HCT116 (cell line): ENCODE measurements at regions not wholly inside any gene's neighbourhood (a gene's known extent, or its start where the extent isn't known, plus 50 kb on each side); places are given as distances from the start of the nearest gene placed in this dataset.

Experiments used
- EZH2 ChIP-seq: fragments of 200-600 bp; sonication (generic); IDR thresholded peaks from 2 replicates; pipeline ENCODE4 v1.6.1; 2017; ENCODE audit warnings: antibody characterized with exemption, mixed run types
- JUND ChIP-seq: IDR thresholded peaks from 2 replicates; pipeline ENCODE4 v1.6.1; 2012
- POLR2A ChIP-seq: IDR thresholded peaks from 2 replicates; pipeline ENCODE4 v1.7.0; 2011; ENCODE audit warnings: borderline replicate concordance; ENCODE audit not compliant: insufficient read depth, insufficient read length; ENCODE audit errors: extremely low read depth
- POLR2AphosphoS5 ChIP-seq: IDR thresholded peaks from 2 replicates; pipeline ENCODE4 v1.6.1; 2011; ENCODE audit warnings: mild to moderate bottlenecking, low read depth, low read length, moderate library complexity
- YY1 ChIP-seq: IDR thresholded peaks from 2 replicates; pipeline ENCODE4 v1.6.1; 2011; ENCODE audit warnings: low read length, low read depth, moderate library complexity, mild to moderate bottlenecking; ENCODE audit not compliant: insufficient replicate concordance; ENCODE audit errors: extremely low read depth
- TF ChIP-seq, protein P1 (sequence below), 3 experiments: fragments of 200-600 bp in 1 of 3; sonication (generic) in 1 of 3; IDR thresholded peaks in 2 of 3; conservative IDR thresholded peaks in 1 of 3; 2 replicates each; pipeline ENCODE4 v1.5.1; 2012 to 2017; ENCODE audit warnings: low read depth in 2 of 3, low read length in 2 of 3, antibody characterized with exemption in 1 of 3, borderline replicate concordance in 1 of 3, control low read depth in 1 of 3, mild to moderate bottlenecking in 1 of 3, mixed read lengths in 1 of 3, mixed run types in 1 of 3, moderate library complexity in 1 of 3; ENCODE audit not compliant: insufficient read depth in 1 of 3

DNA sequence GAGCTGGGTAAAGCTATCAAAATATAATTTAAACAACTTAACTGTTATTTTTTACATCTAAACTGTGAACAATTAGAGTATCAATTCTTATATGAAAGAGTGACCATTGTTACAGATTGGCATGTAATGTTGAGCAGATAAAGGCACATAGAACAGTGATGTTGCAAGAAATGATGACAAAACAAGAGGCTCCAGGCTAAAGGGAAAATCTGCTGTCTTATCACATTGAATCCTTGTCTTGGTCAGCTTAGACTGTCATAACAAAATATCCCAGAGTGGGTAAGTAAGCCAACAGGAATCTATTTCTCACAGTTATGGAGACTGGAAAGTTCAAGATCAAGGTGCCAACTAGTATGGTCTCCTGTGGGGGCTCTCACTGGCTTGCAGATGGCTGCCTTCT is 154.1 kb upstream of the PPP3CA start:
- TF ChIP-seq POLR2A (no peak), EZH2 (no peak), YY1 (no peak), JUND (no peak), POLR2AphosphoS5 (no peak)
- TF ChIP-seq, protein P1, sequence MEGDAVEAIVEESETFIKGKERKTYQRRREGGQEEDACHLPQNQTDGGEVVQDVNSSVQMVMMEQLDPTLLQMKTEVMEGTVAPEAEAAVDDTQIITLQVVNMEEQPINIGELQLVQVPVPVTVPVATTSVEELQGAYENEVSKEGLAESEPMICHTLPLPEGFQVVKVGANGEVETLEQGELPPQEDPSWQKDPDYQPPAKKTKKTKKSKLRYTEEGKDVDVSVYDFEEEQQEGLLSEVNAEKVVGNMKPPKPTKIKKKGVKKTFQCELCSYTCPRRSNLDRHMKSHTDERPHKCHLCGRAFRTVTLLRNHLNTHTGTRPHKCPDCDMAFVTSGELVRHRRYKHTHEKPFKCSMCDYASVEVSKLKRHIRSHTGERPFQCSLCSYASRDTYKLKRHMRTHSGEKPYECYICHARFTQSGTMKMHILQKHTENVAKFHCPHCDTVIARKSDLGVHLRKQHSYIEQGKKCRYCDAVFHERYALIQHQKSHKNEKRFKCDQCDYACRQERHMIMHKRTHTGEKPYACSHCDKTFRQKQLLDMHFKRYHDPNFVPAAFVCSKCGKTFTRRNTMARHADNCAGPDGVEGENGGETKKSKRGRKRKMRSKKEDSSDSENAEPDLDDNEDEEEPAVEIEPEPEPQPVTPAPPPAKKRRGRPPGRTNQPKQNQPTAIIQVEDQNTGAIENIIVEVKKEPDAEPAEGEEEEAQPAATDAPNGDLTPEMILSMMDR (IDR thresholded peaks at IDR 0.05 in 2 of 3, conservative IDR thresholded peaks at IDR 0.05 in 1 of 3; ENCODE audit: borderline replicate concordance in 1 of 3, insufficient read depth in 1 of 3, low read depth in 2 of 3, low read length in 2 of 3), result no peak
